ENCODE measurements at regions not wholly inside any gene's neighbourhood (a gene's known extent, or its start where the extent isn't known, plus 50 kb on each side); places are given as distances from the start of the nearest gene placed in this dataset.

DNA sequence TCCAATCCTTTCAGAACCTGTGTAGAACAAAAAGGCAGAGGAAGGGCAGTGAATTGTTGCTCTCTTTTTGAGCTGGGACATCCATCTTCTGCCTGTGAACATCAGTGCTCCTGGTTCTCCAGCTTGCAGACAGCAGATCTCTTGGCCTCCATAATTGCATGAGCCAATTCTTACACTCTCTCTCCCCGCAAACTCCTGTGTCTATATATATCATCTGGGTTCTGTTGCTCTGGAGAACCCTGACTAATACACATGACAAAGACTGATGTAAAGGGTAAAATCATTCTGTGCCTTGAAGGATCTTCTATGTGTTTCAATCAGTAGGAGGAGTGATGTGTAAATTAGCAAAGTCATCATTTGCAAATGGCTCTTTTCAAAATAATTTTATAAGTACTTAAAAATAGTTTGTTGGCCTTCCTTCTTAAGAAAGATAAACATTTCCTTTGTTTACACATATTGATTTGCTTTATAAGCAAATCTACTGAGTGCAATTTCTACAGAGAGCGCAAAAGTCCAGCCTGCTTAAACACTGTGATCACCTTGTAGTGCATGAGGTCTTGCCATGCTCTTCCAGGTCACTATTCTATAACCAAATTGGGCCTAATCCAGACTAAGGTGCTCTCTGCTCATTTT lies 154.9 kb upstream of the ANKRD28 start:
- DNase-seq (ENCODE audit: low read depth in 3 of 3), result no peak

DNA sequence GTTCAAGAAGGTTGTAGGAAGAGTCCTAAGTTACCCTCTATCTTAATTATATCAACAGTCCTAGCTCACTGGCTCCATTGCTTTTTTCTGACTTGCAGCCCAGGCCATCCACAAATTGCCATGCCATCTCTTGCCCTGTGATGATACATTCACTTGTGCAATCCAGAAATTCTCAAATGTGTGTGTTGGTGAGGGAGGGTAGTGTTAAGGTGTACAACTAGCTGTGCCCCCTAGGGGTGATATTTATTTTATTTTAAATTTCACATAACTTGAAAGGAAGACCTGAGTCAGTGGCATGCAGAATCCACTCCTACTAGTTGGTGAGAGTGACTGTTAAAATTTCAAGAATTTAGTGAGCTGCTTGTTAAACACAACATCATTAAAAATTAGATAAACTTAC lies 156.1 kb upstream of the ANKRD28 start:
- DNase-seq (ENCODE audit: low read depth in 3 of 3), result no peak

DNA sequence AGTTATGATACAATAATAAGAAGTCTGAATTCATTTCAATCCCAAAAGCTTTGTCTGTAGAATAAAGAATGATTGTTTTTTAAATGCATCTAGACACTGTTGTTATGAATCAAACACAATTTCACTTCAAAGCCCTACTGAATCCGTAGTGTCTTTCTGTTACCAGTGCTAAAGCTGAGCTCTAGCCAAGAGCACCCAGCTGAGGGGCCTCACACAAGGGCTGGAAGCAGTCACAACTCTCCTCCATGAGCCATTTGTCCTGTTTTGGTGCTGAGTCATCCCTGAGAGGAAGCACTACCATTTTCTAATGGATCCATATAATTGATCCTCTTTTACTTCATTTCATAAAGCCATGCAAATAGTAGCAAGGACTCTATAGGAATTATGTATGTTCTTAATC lies 158.2 kb upstream of the ANKRD28 start:
- no peak for DNase-seq (ENCODE audit: low read depth in 3 of 3)

DNA sequence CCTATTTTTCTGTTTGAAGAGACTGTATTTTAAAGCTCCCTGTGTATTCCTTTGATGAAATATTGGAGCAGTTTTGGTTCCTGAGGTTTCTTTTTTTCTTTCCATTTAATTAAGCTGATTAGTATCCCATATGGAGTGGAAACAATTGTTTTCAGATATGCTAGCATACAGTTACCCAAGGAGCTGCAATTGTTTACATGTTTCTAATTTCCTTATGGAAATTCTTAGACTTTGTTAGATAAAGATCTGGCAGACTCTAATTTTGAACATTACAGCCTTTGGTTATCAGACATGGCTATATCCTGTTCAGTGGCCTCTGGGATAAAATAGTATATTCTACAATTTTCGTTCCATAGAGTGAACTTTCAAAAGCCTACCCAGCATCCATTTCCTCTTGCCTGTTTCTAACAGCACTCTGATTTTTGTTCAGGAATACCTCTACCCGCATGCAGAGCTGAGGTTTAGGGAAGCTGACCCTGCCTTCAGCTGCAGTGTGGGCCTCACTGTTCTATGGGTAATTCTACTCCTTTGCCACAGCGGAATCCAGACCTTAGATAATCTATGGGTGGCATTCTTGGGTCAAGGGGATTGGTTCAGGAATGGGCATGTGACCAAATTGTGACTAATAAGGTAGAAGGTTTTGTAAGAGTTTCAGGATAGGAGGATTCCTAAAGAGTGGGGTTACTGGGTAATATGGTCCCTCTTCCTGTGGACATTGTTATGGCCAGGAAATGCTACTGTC lies 161.1 kb upstream of the ANKRD28 start:
- no peak for DNase-seq (ENCODE audit: low read depth in 3 of 3)

DNA sequence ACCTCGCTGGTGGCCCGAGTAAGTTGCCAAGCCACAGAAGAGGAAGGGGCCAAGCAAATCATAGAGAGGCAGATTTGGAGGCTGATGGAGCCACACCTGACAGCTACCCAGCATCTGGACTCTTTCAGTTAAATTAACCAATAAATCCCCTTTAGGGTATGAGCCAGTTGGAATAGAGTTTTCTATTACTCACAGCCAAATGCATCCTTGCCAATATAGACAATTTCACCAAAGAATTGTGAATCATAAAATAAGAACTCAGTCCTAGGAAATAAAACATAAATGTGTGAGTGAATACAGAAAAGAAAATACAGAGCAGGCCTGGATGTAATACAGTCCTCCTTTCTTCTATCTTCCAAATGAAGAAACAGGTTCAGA lies 161.6 kb upstream of the ANKRD28 start:
- no peak for DNase-seq (ENCODE audit: low read depth in 3 of 3)

DNA sequence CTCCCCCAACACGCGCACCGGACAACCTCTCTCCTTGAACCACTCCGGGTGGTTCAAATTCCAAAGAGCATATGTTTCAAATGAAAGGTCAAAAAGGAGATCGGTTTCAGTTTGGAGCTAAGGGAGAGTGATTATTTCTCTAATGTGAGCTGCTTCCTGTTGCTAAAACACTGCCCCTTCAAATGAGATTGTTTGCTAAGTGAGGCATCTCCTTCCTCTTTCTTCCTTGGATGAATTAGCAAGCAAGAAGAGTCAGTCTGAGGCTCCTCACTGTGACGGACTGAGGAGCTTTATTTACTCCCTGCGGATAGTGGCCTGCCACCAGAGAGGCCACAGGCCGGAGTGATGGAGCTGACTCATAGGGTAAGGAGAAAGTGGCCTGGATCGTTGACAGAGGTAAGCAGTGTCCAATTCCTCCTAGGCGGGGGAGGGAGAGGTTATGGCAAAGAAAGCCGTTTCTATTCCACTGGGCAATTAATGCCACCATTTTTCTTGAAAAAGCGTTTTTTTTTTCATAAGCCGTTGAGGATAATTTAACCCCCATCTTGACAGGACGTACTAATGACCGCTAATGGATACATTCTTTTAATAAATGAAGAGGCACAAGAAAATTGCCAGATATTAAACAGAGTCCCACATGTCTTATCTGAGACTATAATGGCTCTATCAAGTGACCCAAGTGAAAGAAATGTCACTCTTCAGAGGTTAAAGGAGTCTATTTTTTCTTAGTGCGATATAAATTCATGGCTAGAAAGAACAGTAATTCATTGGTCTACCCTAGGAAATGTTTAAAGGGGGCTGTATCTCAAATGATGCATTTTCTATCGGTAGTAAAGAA lies 167.0 kb upstream of the ANKRD28 start:
- DNase-seq (ENCODE audit: low read depth in 3 of 3), result no peak

DNA sequence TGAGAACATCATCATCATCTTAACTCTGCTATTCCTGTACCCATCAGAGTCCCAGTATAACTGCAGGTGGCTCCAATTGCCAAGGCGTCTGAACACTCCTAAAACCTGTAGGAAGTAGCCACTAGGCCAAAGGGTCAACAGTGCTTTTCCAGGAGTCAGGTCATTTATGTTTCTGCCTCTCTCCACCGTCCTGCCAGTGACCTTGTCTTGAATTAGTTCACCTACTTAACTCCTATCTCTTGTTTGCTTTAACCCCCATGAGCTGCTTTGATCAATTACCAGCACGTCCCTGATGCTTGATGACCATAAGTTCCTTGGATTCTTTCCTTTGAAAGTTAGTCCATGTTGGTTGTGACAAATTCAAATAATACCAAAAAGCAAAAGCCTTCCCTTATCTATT lies 169.8 kb upstream of the ANKRD28 start:
- no peak for DNase-seq (ENCODE audit: low read depth in 3 of 3)

DNA sequence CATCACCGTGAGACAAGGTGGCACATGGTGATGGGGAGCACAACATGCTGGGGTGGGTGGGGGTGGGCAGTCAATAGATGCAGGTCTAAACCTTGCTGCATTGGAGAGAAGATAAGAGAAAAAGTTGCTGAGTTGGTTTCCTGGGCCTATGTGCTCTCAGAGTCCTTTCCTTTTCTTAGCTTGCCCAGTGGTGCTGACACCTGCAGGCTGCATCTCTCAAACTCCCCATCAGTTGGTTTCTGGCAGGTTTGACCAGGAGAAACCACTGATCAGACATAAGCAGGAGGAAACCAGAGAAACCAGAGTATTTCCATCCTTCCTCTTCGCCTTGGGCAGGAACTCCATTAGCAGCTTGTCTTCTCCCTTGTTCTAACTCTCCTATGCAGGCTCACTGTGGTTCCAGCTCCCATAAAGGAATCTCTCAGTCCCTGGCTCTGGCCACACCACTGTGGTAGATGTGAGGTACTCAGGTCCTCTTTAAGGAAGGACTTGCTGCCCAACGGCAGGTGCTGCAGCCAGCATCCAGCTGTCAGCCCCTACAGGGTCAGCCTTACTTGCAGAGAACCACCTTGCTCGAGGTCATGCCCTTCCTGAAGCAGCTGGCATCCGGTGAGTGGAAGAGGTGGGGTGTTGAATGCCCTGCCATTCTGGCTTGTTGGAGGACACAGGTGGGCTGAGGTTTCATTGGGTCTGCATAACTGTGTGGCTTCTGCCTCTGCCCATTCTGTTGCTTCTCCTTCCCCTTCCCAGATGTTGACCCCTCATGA lies 172.3 kb upstream of the ANKRD28 start:
- DNase-seq (ENCODE audit: low read depth in 3 of 3), result no peak

DNA sequence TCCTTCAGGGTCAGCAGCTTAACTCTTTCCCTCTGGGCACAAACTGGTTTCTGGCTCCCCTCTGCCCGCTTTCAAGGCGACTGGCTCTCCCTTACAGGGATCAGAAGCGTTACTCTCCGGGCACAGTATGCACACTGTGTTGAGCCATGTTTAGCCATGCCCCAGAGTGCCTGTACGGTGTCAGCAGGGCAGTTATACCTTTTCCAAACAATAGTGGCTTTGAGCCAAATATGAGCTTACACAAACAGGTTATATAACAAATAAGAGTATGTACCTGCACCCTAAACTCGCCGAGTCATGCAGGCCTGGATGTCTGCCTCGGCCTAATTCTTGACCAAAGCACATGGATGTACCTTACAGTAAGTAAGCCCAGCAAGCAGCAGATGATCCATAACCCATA lies 175.6 kb upstream of the ANKRD28 start:
- no peak for DNase-seq (ENCODE audit: low read depth in 3 of 3)

DNA sequence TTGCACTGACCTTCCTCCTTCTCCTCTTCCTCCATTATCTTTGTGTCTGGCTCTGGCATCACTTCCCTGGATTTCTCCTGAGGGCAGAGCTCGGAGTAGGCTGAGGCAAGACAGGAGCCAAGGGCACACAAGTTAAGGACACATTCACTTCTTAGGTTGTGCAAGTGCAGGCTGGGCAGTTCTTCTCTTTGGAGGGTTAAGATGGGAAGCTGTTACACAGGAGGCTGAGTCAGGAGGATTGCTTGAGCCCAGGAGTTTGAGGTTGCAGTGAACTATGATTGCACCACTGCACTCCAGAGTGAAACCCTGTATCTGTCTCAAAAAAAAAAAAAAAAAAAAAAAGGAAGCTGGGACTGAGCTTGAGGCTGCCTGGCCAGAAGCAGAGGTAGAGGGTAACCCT lies 176.2 kb upstream of the ANKRD28 start:
- DNase-seq (ENCODE audit: low read depth in 3 of 3), result no peak

DNA sequence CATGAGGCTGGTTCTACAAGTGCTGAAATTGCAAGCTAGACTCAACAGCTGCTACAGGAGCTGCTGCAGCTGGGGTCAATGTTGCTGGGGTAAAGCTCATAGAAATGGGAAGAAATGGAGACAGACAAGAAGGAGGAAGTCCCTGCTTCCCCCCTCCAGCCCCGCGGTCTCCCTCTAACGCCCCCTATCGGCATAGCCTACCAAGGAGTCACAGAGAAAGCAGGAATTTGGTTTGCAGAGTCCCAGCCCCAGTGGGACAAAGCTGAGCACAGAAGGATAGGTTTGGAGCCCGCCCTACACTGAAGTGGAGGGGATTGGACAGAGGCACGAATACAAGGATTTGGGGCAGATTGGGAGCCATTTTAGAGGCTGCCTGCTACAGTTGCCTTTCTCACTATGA lies 176.9 kb upstream of the ANKRD28 start:
- DNase-seq (ENCODE audit: low read depth in 3 of 3), result no peak

DNA sequence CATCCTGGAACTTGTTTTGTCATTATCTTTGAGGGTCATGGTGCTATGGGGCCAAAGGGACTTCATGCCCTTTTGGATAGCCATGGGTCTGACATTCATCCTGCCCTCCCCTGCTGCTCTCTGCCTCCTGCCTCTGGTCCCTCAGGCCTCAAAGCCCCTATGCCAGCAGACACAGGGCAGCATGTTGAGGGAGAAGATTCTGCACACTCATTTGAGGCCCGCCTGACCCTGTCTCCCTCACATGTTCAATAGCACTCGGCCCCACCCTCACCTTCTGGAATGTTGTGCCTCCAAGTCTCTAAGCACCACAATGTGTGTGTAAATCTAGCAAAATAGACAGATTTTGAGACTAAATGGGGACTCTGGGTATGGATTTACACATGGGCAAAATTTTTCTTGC lies 178.7 kb upstream of the ANKRD28 start:
- no peak for DNase-seq (ENCODE audit: low read depth in 3 of 3)

DNA sequence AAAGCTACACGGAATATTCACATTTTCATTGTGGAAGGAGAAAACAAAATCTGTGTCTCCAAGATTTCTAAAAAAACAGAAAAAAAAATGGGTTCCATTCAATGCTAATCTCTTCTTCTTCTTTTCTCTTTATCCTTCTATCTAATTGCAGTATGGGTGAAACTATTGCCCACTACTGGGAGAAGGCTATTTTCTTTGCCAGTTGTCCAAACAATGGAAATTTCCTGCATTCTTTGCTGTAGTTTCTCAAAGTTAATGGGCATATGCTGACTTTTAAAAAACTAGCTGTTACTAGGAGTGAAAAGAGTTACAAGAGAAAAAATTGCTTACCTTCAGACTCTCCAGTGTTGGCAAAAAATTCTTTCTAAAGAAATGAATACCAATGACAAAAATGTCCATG lies 179.3 kb upstream of the ANKRD28 start:
- DNase-seq (ENCODE audit: low read depth in 3 of 3), result no peak

DNA sequence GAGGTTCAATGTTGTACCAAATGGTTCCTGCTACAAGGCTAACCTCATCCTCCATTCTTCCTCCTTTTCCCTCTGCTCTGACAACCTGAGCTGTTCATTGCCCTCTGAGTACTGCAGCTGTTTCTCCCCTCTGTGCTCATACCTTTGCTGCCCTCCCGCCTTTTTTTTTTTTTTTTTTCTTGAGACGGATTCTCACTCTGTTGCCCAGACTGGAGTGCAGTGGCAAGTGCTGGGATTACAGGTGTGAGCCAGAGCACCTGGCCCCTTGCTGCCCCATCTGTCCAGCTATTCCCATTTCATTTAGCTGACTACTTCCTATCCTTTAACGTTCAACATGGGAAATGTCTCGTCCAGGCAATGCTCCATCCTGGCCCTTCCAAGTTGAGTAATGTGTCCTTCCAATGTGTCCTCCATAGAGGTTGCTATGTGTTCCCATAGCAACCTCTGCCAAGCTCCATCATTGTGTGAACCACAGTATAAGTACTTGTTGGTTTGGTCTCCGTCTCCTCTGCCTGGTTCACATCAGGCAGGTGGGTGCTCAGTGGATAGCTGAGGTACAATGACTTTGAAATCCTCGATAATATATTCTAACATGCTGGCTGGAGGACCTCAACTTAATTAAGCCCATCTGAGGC lies 179.9 kb upstream of the ANKRD28 start:
- no peak for DNase-seq (ENCODE audit: low read depth in 3 of 3)

DNA sequence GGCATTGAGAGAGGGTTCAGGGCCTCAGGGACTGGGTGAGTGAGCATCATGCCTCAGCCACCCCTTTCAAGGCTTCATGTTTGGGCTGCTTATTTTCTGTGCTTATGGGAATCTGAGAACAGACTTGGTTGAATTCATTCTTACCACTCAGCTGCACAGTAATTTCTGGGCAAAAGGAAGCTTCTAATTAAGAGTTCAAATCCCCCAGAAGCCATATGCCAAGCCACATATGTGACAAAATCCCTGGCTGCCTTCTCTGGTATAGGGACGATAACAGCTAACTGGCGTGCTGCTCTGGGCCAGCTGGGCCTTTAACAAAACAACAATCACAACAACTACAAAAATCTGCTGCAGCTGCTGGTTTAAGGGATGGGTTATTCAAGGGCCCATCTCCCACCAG lies 181.0 kb upstream of the ANKRD28 start:
- no peak for DNase-seq (ENCODE audit: low read depth in 3 of 3)

DNA sequence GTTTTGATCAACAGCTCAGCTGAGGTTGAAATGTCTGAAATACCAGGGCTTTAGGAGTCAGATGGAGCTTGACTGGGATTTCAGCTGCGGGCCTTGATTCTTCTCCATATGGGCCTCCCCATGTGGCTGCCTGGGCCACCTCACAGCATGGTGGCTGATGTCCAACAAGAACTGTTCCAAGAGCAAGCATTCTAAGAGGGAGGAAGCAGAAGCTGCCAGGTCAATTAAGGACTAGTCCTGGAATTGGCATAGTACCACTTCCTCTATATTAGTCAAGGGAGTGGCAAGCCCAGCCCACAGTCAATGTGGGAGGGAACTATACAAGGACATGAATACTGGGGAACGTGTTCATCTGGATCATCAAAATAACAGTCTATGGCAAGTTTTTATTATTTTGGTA lies 181.7 kb upstream of the ANKRD28 start:
- DNase-seq (ENCODE audit: low read depth in 3 of 3), result no peak

DNA sequence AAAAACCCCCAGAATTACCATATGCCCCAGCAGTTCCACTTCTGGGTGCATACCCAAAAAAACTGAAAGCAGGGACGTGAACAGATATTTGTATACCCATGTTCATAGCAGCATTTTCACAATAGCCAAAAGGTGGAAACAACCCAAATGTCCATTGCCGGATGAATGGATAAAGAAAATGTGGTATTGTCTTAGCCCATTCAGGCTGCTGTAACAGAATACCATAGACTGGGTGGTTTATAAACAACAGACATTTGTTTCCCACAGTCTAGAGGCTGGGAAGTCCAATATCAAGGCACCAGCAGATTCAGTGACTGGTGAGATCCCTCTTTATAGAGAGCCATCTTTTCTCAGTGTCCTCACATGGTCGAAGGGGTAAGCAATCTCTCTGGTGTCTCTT lies 182.1 kb upstream of the ANKRD28 start:
- DNase-seq (ENCODE audit: low read depth in 3 of 3), result no peak

DNA sequence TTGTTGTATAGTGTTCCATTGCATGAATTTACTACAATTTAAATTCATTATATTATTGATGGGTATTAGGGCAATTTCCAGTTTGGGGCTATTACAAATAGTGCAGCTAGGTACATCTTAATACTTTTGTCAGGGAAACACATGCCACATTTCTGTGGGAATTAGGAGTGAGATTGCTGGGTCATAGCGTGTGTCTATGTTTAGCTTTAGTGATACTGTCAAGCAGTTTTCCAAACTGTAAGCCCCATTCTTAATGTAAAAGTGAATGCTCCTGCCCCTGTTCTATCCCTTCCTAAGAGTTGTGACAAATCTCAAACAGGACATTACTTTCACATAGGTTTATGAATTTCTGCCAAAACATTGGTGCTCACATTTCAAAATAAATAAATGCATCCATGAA lies 184.5 kb upstream of the ANKRD28 start:
- no peak for DNase-seq (ENCODE audit: low read depth in 3 of 3)

DNA sequence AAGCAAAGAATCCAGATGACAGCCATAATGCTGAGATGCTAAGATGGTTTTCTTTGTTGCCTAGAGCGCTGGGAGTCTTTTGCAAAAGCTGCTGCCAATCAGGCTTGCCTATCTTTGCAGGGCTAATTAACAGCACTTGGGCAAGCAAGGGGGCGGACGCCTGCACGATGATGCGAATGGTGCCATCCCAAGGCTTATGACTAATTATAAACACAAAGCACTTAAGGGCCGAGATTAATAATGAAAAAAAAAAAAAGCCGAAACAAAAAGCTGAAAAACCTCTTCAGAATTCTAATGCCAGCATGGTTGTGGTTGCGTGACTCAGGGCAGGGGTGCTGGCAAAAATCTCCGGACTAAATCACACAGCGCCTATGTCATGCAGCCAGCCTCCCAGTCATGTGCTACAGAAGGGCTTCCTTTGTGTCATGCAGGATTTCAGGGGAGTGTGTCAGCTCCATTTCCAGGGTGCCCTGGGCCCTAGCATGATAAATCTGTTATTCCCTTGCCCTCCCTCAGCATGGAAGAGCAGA lies 185.0 kb upstream of the ANKRD28 start:
- DNase-seq (ENCODE audit: low read depth in 3 of 3), result no peak

DNA sequence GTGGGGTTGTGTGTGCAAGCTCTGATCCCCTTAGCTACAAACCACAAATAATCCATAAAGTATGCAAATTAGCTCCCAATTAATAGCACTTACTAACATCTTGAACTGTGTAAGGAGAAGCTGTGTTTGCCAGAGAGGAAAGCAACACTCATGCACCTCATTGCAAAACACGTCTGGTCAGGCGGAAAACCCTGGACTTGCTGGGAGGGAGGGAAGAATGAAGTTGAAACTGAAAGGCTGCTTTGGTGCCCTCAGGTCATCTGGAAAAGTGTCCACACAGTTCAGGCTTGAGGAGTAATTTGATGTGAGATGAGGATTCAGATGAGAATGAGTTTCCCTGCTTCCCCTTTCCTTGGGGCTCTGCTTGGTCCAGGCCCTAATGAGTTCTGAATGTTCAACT lies 185.5 kb upstream of the ANKRD28 start:
- DNase-seq (ENCODE audit: low read depth in 3 of 3), result no peak

DNA sequence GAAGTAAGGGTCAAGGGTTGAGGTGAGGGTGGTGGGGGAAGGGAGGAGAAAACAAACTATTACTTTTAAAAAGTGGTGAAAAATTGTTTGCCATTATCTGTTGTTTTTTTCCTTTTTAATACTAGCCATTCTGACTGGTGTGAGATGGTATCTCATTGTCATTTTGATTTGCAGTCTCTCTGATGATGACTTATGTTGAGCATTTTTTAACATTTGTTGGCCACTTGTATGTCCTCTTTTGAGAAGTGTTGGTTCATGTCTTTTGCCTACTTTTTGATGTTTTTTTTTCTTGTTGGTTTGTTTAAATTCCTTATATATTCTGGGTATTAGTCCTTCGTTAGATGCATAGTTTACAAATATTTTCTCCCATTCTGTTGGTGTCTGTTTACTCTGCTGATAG lies 185.9 kb upstream of the ANKRD28 start:
- DNase-seq (ENCODE audit: low read depth in 3 of 3), result no peak

DNA sequence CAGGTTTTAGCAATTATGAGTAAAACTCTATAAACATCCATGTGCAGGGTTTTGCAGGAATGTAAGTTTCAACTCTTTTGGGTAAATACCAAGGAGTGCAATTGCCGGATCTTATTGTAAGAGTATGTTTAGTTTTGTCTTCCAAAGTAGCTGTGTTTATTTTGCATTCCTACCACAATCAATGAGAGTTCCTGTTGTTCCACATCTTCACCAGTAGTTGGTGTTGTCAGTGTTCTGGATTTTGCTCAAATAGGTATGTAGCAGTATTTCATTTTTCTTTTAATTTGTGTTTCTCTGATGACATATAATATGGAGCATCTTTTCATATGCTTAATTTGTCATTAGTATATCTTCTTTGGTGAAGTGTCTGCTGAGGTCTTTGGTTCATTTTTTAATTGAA lies 185.1 kb upstream of the GALNT15 start:
- DNase-seq (ENCODE audit: low read depth in 3 of 3), result no peak

Data from stimulated activated CD4-positive, alpha-beta T cell treated with anti-CD3 and anti-CD28 coated beads, TNF-alpha, amount 100 ng/mL, for 4 hours (primary cell).